GM23338 (cell line): ENCODE measurements at regions not wholly inside any gene's neighbourhood (a gene's known extent, or its start where the extent isn't known, plus 50 kb on each side); places are given as distances from the start of the nearest gene placed in this dataset.
"Not testable (repeated sequence)": the region's sequence is repeated elsewhere in the genome, so short reads cannot be mapped to it uniquely, and the experiment has no call there.

ENCODE experiments used
- ATAC-seq: fragments of 200-7000 bp; cut with Tn5 transposase; 3 replicates; pipeline ENCODE4 v1.9.1; 2020
- DNase-seq: peaks from one replicate; pipeline ENCODE4 v3.0.0-alpha.2; 2015; ENCODE audit warnings: low spot score
- H2AFZ ChIP-seq: fragments of 200-600 bp; sonication (generic); 2 replicates; pipeline ENCODE4 v1.8.0; 2016; ENCODE audit warnings: antibody characterized with exemption, mild to moderate bottlenecking, moderate library complexity
- H3F3A ChIP-seq: fragments of 200-600 bp; sonication (generic); replicated peaks from 2 replicates; pipeline ENCODE4 v1.8.0; 2017; ENCODE audit warnings: antibody characterized with exemption, mixed run types, low read depth
- H3K27ac ChIP-seq: fragments of 200-600 bp; sonication (generic); 2 replicates; pipeline ENCODE4 v1.6.1; 2016; ENCODE audit warnings: low read depth
- H3K27me3 ChIP-seq: fragments of 200-600 bp; sonication (generic); 2 replicates; pipeline ENCODE4 v1.8.0; 2016; ENCODE audit warnings: mild to moderate bottlenecking, mixed run types, moderate library complexity; ENCODE audit not compliant: insufficient read depth
- H3K36me3 ChIP-seq: fragments of 200-600 bp; sonication (generic); 2 replicates; pipeline ENCODE4 v1.8.0; 2016; ENCODE audit warnings: mild to moderate bottlenecking; ENCODE audit not compliant: insufficient read depth
- H3K4me1 ChIP-seq: fragments of 200-600 bp; sonication (generic); 2 replicates; pipeline ENCODE4 v1.8.0; 2016; ENCODE audit warnings: mild to moderate bottlenecking, moderate library complexity; ENCODE audit not compliant: insufficient read depth
- H3K4me2 ChIP-seq: fragments of 200-600 bp; sonication (generic); 2 replicates; pipeline ENCODE4 v1.7.1; 2017; ENCODE audit warnings: mixed run types
- H3K4me3 ChIP-seq: fragments of 200-600 bp; sonication (generic); 2 replicates; pipeline ENCODE4 v1.6.1; 2016; ENCODE audit warnings: mixed run types
- H3K79me2 ChIP-seq: fragments of 200-600 bp; sonication (generic); replicated peaks from 2 replicates; pipeline ENCODE4 v1.8.0; 2017; ENCODE audit warnings: mild to moderate bottlenecking; ENCODE audit not compliant: insufficient read depth
- H3K9me2 ChIP-seq: fragments of 200-600 bp; sonication (generic); 2 replicates; pipeline ENCODE4 v1.8.0; 2017; ENCODE audit not compliant: insufficient read depth
- H4K20me1 ChIP-seq: fragments of 200-600 bp; sonication (generic); replicated peaks from 2 replicates; pipeline ENCODE4 v1.8.0; 2017; ENCODE audit warnings: mild to moderate bottlenecking; ENCODE audit not compliant: insufficient read depth
- H3K27ac Mint-ChIP-seq: 2 replicates; pipeline ENCODE4 v1.8.0; 2020; ENCODE audit warnings: inconsistent platforms, mild to moderate bottlenecking, moderate library complexity, mixed read lengths
- H3K27me3 Mint-ChIP-seq: 3 replicates; pipeline ENCODE4 v1.8.0; 2022; ENCODE audit warnings: low read depth, mild to moderate bottlenecking, moderate library complexity, mixed read lengths, inconsistent platforms; ENCODE audit not compliant: insufficient read depth, poor library complexity
- H3K36me3 Mint-ChIP-seq: 3 replicates; pipeline ENCODE4 v1.8.0; 2021; ENCODE audit warnings: low read depth, mild to moderate bottlenecking, inconsistent platforms, moderate library complexity, mixed read lengths
- H3K4me1 Mint-ChIP-seq: 3 replicates; pipeline ENCODE4 v1.8.0; 2020; ENCODE audit warnings: mild to moderate bottlenecking, inconsistent platforms, mixed read lengths
- H3K4me3 Mint-ChIP-seq: 3 replicates; pipeline ENCODE4 v1.8.0; 2021; ENCODE audit warnings: moderate library complexity, mild to moderate bottlenecking, inconsistent platforms, mixed read lengths
- H3K9me3 Mint-ChIP-seq: 3 replicates; pipeline ENCODE4 v1.8.0; 2020; ENCODE audit warnings: moderate library complexity, mild to moderate bottlenecking, inconsistent platforms, mixed read lengths
- POLR2AphosphoS5 ChIP-seq: IDR thresholded peaks from 2 replicates; pipeline ENCODE4 v1.6.1; 2016; ENCODE audit warnings: antibody characterized with exemption, low read depth

DNA sequence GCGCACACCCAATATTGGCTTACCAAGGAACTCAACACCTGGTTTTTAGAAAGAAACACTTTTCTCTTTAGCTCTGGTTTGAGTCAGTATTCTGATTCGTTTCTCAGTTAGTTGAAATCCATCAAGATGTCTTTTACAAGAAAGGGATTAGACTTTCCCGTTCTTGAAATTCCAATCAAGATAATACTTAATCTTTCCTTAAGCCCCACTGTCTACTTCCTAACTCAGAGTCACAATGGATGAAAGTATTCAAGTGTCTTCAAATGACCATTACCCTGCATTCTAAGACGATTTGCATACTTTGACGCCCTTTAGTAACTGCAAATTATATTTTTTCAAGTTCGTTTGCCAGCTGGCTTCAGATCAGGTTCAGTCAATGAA is 189.8 kb downstream of the USP22 start:
- Mint-ChIP-seq H3K9me3 (no peaks in the 10 kb centered on the region; the same call in 2 of the 3 replicates), H3K27ac (no peak overlapping the region), H3K4me3 (no peak overlapping the region; the same call in 1 of the 3 replicates), H3K27me3 (peaks cover 17% of the 10 kb centered on the region), H3K4me1 (peaks cover 12% of the 10 kb centered on the region), H3K36me3 (no peaks in the 10 kb centered on the region)
- no peaks in the 10 kb centered on the region for H3K9me2 ChIP-seq
- no peak for DNase-seq
- H3F3A ChIP-seq, result 0 out of 2 replicates have a peak, but pooled peaks cover 2% of the 10 kb centered on the region
- TF ChIP-seq POLR2AphosphoS5, result no peak
- no peaks in the 10 kb centered on the region for H4K20me1 ChIP-seq
- H2AFZ ChIP-seq, result peak overlapping the region; percentile 88; the same call in 1 of the 2 replicates
- no peak overlapping the region; the same call in 1 of the 2 replicates for H3K4me3 ChIP-seq
- H3K4me1 ChIP-seq, result peaks cover 20% of the 10 kb centered on the region
- no peak for ATAC-seq
- no peaks in the 10 kb centered on the region for H3K79me2 ChIP-seq
- no peaks in the 10 kb centered on the region for H3K36me3 ChIP-seq
- H3K27me3 ChIP-seq, result peaks cover 38% of the 10 kb centered on the region
- H3K27ac ChIP-seq, result no peak overlapping the region
- no peak overlapping the region for H3K4me2 ChIP-seq

- H3K4me3 Mint-ChIP-seq, ATAC-seq, H3K9me2 ChIP-seq, H3K4me2 ChIP-seq, H3K36me3 Mint-ChIP-seq, DNase-seq, H3K9me3 Mint-ChIP-seq, H3K79me2 ChIP-seq, H3F3A ChIP-seq, H3K27ac ChIP-seq, H3K36me3 ChIP-seq, H2AFZ ChIP-seq, H4K20me1 ChIP-seq, H3K27ac Mint-ChIP-seq, H3K4me3 ChIP-seq: not testable (repeated sequence)
- H3K27me3 Mint-ChIP-seq, result peaks cover 17% of the 10 kb centered on the region
- H3K4me1 ChIP-seq, result peaks cover 20% of the 10 kb centered on the region
- H3K27me3 ChIP-seq, result peaks cover 32% of the 10 kb centered on the region
- peaks cover 12% of the 10 kb centered on the region for H3K4me1 Mint-ChIP-seq
These were observed 186.8 kb downstream of the USP22 start for GRCh38 chr17:20855910-20856470.

DNA sequence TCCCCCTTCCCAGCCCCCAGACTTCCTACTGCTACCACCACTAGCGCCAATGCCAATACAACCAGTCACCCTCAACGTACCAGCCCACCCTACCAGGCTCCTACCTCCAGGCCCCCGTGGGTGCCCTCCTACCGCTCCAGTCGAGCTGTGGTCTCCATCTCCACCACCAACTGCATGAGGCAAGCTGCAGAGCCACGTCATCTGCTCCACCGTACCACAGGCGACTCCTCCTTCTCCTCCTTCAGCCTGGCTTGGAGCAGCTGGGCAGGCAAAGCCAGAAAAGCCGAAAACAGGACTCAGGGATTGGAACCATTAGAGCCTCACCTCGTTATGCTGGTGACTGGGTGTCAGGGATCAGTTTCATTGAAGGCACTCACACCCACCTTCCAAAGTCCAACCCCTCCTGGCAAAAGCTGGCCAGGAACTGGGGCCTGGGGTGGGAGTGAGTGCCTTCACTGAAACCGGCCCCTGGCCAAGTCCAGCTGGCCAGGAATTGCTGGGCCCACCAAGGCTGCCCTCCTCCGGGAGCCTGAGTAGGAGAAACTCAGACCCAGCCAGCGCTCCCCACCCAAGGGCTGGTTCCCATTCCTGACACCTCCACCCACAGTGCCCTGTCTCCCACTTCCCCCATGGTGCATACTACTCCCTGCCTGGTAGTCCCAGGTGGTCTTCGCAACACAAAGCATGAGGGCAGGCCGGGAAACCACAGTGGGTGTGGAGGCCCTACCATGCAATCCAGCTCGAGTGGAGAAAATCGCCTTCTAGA is 176.2 kb downstream of the USP22 start:
- ATAC-seq, H3K27ac Mint-ChIP-seq: not testable (repeated sequence)

GRCh38 chr17:20867436-20867937 is 175.3 kb downstream of the USP22 start:
- Histone ChIP-seq H3K79me2 (peaks cover 30% of the 10 kb centered on the region), H3K4me1 (peaks cover 11% of the 10 kb centered on the region)
- not testable (repeated sequence) for H3K4me3 Mint-ChIP-seq, H3K27ac Mint-ChIP-seq, H3K27ac ChIP-seq, H4K20me1 ChIP-seq, H3F3A ChIP-seq, H3K36me3 ChIP-seq, H3K4me3 ChIP-seq, H3K9me3 Mint-ChIP-seq, H3K27me3 ChIP-seq, H3K4me2 ChIP-seq, DNase-seq, H3K9me2 ChIP-seq, H3K4me1 Mint-ChIP-seq, ATAC-seq, H3K27me3 Mint-ChIP-seq, H3K36me3 Mint-ChIP-seq, H2AFZ ChIP-seq

More for the DNA sequence above, 176.2 kb downstream of the USP22 start:
- H3K4me1 ChIP-seq, result peaks cover 11% of the 10 kb centered on the region
- H3K79me2 ChIP-seq, result peaks cover 22% of the 10 kb centered on the region
- not testable (repeated sequence) for H3K36me3 ChIP-seq, H3K27me3 Mint-ChIP-seq, H3F3A ChIP-seq, H3K27me3 ChIP-seq, H3K9me2 ChIP-seq, H4K20me1 ChIP-seq, H3K4me3 Mint-ChIP-seq, H3K27ac ChIP-seq, H3K36me3 Mint-ChIP-seq, H3K9me3 Mint-ChIP-seq, H2AFZ ChIP-seq, DNase-seq, H3K4me1 Mint-ChIP-seq, H3K4me2 ChIP-seq, H3K4me3 ChIP-seq
